H1 (cell line): ENCODE measurements at regions not wholly inside any gene's neighbourhood (a gene's known extent, or its start where the extent isn't known, plus 50 kb on each side); places are given as distances from the start of the nearest gene placed in this dataset.

Experiments
- CTCF ChIP-seq, 3 experiments: IDR thresholded peaks; 1 replicate in 2 of 3; 2 replicates in 1 of 3; pipeline versions ENCODE4 v1.5.1 to v1.6.1; 2011; ENCODE audit warnings: low read length in 3 of 3, mild to moderate bottlenecking in 3 of 3, inconsistent platforms in 2 of 3, low read depth in 1 of 3, moderate library complexity in 1 of 3; ENCODE audit not compliant: insufficient read depth in 1 of 3; ENCODE audit errors: control extremely low read depth in 1 of 3
- GTF2F1 ChIP-seq: IDR thresholded peaks from 2 replicates; pipeline ENCODE4 v1.6.1; 2012; ENCODE audit warnings: low read depth, low read length, improper control_type of control experiment, borderline replicate concordance
- POLR2AphosphoS5 ChIP-seq: IDR thresholded peaks from 2 replicates; pipeline ENCODE4 v1.6.1; 2011; ENCODE audit warnings: low read depth, low read length
- SIN3A ChIP-seq, 2 experiments: IDR thresholded peaks in 1 of 2; conservative IDR thresholded peaks in 1 of 2; 2 replicates each; pipeline ENCODE4 v1.6.1; 2011 to 2012; ENCODE audit warnings: low read length in 2 of 2, improper control_type of control experiment in 1 of 2, low read depth in 1 of 2, mild to moderate bottlenecking in 1 of 2
- SP1 ChIP-seq: IDR thresholded peaks from 2 replicates; pipeline ENCODE4 v1.6.1; 2011; ENCODE audit warnings: low read depth, low read length
- ZNF274 ChIP-seq: IDR thresholded peaks from 2 replicates; pipeline ENCODE4 v1.7.0; 2012; ENCODE audit warnings: low read length, borderline replicate concordance; ENCODE audit errors: extremely low read depth

DNA sequence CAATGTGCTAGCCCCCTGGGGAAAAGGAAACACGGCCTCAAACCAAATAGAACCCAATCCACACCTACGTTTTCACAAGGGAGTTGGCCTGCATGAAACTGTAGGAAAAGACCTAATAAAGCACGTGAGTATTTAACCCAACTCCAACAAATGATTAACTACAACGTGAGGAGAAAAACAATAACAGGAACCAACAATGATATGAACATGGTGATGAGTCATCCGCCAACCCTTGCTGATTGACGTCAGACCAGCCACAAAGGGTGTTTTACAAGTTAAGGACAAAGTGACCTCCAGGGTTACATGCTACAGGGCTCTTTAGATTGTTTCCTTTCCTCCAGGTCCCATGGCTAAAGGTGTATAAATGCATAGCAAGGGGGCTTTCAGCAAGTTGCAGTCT, 460.5 kb downstream of the COG6 start:
- TF ChIP-seq POLR2AphosphoS5, result no peak
- TF ChIP-seq SIN3A (conservative IDR thresholded peaks at IDR 0.05 in 1 of 2, IDR thresholded peaks at IDR 0.05 in 1 of 2; ENCODE audit: low read depth in 1 of 2, low read length in 2 of 2), result no peak
- no peak for TF ChIP-seq CTCF (IDR thresholded peaks at IDR 0.05; ENCODE audit: control extremely low read depth in 1 of 3, insufficient read depth in 1 of 3, low read depth in 1 of 3, low read length in 3 of 3)
- TF ChIP-seq GTF2F1, result no peak
- TF ChIP-seq SP1, result no peak
- TF ChIP-seq ZNF274, result no peak
